Coronary artery (tissue), 2 donors: ENCODE measurements at regions not wholly inside any gene's neighbourhood (a gene's known extent, or its start where the extent isn't known, plus 50 kb on each side); places are given as distances from the start of the nearest gene placed in this dataset.

Experiments used
- DNase-seq: peaks from one replicate; pipeline ENCODE4 v3.0.0-alpha.2; 2017; ENCODE audit warnings: low spot score
- H3K27ac ChIP-seq, 2 donors: fragments of 200-600 bp; sonication (generic); one replicate each; pipeline ENCODE4 v1.5.1; 2016 to 2019
- H3K4me3 ChIP-seq: fragments of 200-600 bp; sonication (generic); 2 replicates; pipeline ENCODE4 v1.5.1; 2016; ENCODE audit warnings: mild to moderate bottlenecking, moderate library complexity
- TF ChIP-seq, protein P1 (sequence below): fragments of 200-600 bp; sonication (generic); IDR thresholded peaks from one replicate; pipeline ENCODE4 v1.5.1; 2019; ENCODE audit warnings: antibody characterized with exemption

DNA sequence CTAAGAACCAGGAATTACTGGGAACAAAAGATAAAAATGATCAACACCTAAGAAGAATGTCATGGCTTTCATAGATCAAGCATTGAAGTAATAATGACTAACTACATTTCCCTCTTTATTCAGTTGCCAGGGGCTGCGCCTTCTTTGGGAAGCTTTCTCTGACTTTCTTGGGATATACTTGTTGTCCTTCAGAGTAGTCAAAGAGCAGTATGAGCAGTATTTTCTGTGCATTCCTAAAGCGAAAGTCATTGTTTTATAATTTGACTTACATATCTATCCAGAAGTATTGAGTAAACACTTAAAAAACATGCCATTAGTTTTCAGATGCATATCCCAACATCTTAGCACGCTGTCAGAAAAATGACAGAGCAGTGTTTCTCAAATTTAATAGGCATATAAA, 2412.4 kb downstream of the PCDH9 start:
- no peak overlapping the region for H3K4me3 ChIP-seq
- TF ChIP-seq, protein P1, sequence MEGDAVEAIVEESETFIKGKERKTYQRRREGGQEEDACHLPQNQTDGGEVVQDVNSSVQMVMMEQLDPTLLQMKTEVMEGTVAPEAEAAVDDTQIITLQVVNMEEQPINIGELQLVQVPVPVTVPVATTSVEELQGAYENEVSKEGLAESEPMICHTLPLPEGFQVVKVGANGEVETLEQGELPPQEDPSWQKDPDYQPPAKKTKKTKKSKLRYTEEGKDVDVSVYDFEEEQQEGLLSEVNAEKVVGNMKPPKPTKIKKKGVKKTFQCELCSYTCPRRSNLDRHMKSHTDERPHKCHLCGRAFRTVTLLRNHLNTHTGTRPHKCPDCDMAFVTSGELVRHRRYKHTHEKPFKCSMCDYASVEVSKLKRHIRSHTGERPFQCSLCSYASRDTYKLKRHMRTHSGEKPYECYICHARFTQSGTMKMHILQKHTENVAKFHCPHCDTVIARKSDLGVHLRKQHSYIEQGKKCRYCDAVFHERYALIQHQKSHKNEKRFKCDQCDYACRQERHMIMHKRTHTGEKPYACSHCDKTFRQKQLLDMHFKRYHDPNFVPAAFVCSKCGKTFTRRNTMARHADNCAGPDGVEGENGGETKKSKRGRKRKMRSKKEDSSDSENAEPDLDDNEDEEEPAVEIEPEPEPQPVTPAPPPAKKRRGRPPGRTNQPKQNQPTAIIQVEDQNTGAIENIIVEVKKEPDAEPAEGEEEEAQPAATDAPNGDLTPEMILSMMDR = no peak
- no peak overlapping the region for H3K27ac ChIP-seq
- DNase-seq = no peak

DNA sequence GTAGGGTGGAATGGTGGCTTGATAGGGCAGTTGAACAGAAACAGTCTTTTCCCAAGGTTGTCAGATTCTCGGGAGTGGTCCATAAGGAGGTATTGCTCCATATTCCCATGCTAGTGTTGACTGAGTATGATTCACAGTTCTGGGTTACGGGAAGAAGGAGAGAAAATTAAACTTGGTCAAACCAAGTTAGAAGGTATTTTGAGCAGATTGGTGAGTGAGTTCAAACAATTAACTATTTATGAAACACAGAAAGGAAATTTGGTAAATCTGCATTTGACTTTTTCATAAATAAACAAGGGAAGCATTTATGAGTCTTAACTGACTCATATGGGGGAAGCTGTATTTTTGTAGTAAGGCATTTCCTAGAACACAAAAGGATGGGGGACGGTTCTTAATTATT, 2419.4 kb downstream of the PCDH9 start:
- no peak overlapping the region for H3K4me3 ChIP-seq
- no peak for DNase-seq
- TF ChIP-seq, protein P1 = no peak
- H3K27ac ChIP-seq = no peak overlapping the region

DNA sequence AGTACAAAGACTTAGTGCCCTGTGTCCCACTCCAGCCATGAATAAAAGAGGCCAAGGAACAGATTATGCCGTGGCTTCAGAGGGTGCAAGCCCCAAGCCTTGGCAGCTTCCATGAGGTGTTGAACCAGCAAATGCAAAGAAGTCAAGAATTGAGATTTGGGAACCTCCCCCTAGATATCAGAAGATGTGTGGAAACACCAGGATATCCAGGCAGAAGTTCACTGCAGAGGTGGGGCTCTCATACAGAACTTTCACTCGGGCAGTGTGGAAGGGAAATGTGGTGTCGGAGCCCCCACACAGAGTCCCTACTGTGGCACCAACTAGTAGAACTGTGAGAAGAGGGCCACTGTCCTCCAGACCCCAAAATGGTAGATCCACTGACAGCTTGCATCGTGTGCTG, 2421.4 kb downstream of the PCDH9 start:
- no peak overlapping the region for H3K27ac ChIP-seq
- TF ChIP-seq, protein P1 = no peak
- no peak for DNase-seq
- H3K4me3 ChIP-seq = no peak overlapping the region

DNA sequence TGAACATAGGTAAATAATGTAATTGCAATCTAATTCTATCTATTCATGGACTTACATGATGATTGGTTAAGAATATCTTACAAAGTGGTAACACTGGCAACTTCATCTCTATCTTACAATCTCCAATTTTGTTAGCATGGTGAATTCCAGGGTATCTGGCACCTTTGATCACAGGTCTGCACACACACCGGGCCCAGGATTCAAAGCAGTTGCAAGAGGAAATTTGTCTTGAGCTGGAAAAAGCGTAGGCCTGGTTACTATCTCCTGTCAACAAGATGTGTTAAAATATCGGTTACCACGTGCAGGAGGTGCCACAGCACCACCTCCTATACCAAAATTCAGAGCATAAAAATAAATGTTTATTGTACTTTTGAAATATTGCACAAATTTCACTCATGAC, 2428.4 kb downstream of the PCDH9 start:
- DNase-seq = no peak
- TF ChIP-seq, protein P1 = no peak
- Histone ChIP-seq H3K27ac (no peak overlapping the region), H3K4me3 (no peak overlapping the region)

DNA sequence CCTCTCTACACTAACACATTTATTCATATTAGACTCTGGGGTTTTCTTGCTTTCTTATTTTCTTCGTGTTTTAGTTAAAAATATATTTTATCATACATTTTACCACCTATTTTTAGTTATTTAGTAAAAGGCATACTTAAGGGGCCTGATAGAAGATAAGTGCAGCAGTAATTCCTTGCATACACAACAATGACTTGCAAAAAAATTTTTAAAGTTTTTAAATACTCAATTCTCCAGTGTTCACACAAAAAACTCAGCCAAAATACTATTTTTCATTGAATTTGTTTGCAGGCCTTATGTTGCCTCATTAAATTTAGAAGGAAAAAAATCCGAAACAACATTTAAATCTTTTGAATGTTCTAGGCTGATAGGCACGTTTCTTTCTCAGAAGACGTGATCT, 2431.7 kb downstream of the PCDH9 start:
- TF ChIP-seq, protein P1 = no peak
- no peak for DNase-seq
- H3K27ac ChIP-seq = no peak overlapping the region
- no peak overlapping the region for H3K4me3 ChIP-seq

DNA sequence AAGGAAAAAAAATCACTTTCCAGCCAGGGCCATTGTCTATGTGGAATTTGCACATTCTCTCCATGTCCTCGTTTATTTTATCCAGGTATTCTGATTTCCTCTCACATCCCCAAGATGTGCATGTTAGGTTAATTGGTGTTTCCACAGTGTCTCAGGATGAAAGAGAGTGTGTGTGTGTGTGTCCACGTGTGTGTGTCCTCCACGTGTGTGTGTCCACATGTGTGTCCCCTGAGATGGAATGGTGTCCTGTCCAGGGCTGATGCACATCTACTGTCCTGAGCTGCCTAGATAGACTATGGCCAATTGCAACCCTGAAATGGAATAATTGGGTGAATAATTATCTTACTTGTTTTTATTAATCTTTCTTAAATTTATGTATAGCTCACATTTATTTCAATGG, 2436.5 kb downstream of the PCDH9 start:
- Histone ChIP-seq H3K4me3 (no peak overlapping the region), H3K27ac (no peak overlapping the region)
- TF ChIP-seq, protein P1 = no peak
- no peak for DNase-seq

DNA sequence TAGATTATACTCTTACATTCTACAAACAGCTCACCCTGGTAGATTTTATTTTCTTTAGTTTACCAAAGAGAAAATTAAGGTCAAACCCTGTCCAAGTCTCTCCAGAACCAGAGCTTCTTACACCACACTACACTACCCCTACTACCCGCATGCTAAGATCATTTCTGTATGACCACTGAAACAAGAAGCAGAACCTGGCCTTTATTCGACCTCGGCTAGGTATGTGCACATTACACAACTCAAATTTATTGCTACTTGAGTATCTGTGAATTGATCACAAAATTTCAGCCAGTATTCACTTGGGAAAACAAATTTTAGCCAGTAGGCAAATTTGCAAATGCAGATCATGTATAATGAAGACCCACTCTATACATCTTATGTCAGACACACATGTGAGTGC, 2437.0 kb downstream of the PCDH9 start:
- TF ChIP-seq, protein P1 = no peak
- DNase-seq = no peak
- no peak overlapping the region for H3K4me3 ChIP-seq
- H3K27ac ChIP-seq = no peak overlapping the region
